Non-pigmented ciliary epithelial cell (primary cell): ENCODE measurements at regions not wholly inside any gene's neighbourhood (a gene's known extent, or its start where the extent isn't known, plus 50 kb on each side); places are given as distances from the start of the nearest gene placed in this dataset.
"Not testable (repeated sequence)": the region's sequence is repeated elsewhere in the genome, so short reads cannot be mapped to it uniquely, and the experiment has no call there.

Experiments used
- DNase-seq: peaks from one replicate; pipeline ENCODE4 v3.0.0-alpha.2; 2010; ENCODE audit warnings: low read depth

DNA sequence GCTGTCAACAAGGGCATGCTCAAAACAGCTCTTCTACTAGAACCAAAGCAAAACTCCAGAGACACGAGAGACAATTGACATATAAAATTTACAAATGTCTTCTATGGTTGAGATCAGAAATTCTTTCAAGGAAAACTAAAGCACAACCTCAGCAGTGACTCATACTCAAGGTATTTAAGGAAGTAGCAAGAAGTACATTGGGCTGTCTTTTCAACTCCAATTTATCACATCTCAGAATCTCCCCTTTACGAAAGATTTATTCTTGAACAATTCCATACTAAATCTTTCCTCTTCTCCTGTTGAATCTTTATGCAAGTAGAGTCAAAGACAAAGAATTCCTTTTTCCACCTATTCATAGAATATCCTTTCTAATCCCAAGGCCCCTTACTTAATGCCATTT lies 324.0 kb downstream of the IRS1 start:
- DNase-seq: peak; percentile 65

DNA sequence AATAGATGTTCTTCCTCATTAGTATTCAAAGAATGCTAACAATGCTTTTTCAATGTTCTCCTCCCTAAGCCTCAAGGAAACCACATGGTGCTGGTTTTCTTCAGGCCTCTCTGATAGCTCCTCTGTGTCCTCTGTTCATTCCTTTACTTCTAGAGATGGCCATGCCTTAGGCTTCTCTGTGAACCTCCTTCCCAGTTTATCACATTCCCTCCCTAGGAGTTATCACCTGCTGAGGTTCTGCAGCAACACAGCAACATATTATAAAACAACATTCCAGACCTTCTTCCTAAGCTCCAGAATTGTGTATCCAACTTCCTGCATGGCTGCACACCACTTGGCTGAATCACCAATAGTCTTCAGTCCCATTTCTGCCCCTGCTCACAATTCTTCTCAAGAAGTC lies 325.5 kb downstream of the IRS1 start:
- DNase-seq: no peak

DNA sequence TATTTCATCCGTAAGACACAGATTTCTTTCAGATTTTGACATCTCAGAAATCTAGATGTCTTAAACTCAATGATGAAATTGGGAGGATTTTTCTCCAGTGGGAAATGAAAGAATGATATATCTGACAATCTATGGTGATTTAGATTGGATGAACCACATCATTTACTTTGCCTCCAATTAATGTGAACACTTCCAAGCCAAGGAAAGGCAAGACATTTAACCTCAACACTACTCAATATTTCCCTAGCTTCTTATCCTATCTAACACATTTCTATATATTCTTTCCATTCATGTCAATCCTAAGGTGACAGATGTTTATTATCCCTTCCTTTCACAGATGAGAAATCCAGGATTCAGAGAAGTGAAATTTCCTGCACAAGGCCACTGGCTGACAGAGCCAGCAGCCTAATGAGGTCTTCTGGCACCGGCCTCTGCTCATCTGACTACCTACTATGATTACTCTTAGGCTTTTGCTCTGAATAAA lies 327.6 kb downstream of the IRS1 start:
- DNase-seq: no peak

DNA sequence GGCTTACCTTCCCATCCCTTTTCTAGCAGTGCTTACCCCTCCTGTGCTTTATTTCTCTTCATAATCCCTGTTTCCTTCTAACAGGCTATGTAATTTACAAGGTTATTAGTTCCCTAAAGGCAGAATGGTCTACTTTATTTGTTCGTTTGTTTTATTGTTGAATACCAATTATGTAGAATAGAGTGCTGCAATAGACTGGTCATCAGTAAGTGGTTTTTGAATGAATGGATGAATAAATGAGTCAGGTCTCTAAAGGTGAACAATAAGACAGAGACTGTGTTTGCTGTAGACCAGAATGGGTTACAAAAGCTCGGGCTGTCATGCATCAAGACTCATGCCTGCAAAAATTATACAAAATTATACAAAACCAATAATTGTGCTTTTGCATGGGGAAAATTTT lies 332.0 kb downstream of the IRS1 start:
- DNase-seq: no peak

DNA sequence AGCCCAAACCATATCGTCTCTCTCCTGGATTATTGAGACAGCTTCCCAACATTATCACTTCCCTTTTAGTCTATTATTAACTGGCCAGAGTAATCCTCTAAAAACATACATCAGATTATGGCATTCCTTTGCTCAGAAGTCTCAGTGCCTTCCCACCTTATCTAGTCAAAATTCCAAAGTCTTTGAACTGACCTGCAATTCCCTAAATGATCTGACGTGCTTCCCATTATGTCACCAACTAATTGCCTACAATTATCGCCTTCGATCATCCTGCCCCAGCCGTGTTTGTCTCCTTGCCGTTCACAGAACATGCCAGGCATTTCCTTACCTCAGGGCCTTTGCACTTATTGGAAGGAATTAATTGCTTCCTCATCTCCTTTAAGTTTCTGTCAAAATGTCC lies 332.4 kb downstream of the IRS1 start:
- DNase-seq: no peak

DNA sequence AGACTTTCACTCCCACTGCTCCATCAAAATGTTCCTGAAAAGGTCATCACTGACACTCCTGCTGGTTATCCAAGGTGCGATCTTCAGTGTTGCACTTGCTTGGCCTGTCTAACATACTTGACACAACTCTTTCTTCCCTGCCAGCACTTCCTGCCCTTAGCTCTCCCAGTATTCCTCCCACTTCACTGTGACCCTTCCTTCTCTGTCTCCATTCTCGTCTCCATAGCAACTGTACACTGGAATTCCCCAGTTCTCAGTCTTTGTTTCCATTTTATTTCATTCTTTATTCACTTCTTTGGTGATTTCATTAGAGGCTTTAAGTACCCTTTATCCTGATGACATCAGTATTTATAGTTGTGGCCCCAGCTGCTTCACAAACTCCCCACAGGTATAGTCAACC lies 333.0 kb downstream of the IRS1 start:
- no peak for DNase-seq

DNA sequence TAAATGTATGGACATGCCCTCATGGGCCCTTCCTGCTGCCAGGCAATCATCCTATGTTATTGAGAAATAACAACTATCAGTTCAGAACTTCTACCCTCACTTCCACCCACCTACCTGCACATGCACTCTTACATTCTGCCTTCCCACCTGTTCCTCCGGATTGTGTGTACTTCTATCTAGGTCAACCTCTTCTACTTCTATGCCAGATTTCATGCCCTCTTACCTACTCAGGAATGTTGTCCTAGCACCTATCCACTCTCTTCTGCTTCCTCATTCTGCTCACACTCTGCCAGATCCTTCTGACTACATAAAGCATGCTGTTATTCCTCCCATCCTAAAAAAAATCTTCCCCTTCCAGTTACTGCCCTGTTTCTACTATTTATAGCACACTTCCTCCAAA lies 333.5 kb downstream of the IRS1 start:
- no peak for DNase-seq

DNA sequence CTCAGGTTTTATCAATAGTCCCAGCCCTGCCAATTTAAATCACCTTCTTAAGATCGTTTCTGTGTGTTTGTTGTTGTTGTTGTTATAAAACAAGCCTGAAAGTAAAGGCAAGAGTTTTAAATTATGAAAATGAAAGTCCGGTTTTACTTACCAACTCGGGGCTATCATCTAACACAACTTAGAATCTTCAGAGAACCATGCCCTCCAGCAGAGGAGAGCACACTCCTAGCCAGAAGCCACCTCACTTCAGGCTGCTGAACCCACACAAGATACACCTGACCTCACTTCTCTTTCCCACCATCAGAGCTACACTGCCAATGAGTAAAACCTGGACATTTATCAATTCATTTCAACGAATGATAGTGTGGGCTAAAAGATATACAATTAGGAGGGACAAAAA lies 335.2 kb downstream of the IRS1 start:
- no peak for DNase-seq

DNA sequence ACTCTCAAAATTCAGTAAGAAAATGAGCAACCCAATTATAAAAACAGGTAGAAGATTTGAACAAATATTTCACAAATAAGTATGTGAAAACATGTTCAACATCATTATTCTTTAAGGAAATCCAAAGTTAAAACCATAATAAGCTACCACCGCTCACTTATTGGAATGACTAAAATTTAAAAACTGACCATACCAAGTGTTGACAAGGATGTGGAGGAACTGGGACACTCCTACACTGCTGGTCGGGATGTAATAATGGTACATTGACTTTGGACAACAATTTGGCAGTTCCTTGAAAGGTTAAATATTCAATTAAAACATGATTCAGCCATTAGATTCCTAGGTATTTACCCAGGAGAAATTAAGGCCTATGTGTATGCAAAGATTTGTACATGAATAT lies 336.5 kb downstream of the IRS1 start:
- DNase-seq: no peak

DNA sequence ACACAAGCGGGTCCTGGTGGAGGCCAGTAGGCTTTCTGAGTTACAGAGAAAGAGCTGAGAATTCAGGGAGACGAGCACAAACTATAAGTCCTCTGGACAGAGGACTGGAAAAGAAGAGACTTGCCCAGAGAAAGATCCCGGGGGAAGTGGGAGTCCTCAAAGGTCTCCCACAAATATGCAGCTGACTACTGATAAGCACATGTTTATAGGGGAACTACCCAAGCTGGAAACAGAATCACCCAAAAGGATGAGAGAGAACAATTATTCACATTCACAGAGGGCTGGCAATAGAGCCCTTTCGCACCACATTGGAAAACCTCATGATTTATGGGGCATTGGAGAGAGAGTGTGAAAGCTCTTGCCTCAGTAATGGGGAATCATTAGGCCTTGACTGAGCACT lies 337.6 kb downstream of the IRS1 start:
- no peak for DNase-seq

DNA sequence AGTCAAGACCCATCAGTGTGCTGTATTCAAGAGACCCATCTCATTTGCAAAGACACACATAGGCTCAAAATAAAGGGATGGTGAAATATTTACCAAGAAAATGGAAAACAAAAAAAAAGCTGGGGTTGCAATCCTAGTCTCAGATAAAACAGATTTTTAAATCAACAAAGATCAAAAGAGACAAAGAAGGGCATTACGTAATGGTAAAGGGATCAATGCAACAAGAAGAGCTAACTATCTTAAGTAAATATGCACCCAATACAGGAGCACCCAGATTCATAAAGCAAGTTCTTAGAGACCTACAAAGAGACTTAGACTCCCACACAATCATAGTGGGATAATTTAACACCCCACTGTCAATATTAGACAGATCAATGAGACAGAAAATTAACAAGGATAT lies 343.5 kb downstream of the IRS1 start:
- not testable (repeated sequence) for DNase-seq

DNA sequence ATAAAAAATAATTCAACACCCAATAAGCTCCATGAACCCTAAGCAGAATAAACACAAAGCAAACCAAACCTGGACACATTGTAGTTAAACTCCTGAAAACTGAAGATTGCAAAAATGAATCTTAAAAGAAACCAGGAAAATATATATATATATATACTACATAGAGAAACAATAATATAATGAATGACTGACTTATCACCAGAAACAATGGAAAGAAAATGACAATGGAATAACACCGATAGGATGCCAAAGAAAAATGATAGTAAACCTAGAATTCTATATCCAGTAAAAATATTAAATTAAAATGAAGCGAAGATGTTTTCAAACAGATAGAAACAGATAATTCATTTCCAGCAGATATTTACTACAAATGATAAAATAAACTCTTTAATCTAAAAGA lies 346.9 kb downstream of the IRS1 start:
- DNase-seq: no peak

DNA sequence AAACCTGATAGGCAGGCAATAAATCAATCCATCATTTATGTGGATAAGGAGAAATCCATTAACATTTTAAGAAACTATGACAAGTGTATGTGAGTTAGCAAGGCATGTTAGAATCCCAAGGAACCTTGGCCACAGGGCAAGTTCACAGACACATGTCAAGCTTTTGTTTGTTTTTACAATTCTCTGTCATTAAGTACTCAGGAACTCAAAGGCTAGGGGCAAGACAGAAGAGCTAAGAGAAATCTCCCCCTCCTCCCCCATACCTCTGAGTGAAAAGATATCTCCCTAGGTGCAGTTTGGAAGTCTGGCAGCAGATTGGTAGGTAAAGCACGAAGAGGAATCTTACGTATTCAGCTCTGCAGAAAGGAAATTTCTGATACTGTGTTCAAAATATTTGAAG lies 348.1 kb downstream of the IRS1 start:
- no peak for DNase-seq

DNA sequence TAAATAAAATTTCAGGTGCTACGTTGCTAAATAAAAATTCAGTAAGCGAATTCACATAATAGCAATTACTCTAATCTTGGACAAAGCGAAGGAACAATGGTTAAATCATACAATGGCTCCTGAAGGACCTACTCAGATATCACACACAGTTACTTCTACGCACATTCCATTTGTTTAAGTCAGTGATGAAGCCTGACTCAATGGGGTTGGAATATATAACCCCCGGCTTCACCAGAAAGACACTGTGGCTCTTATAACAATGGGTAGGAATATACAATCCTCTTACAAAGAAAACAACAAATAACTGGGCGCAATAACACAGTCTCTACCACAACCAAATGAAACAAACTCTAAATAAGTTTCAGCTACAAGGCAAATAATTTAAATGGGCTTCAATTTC lies 349.5 kb downstream of the IRS1 start:
- no peak for DNase-seq

DNA sequence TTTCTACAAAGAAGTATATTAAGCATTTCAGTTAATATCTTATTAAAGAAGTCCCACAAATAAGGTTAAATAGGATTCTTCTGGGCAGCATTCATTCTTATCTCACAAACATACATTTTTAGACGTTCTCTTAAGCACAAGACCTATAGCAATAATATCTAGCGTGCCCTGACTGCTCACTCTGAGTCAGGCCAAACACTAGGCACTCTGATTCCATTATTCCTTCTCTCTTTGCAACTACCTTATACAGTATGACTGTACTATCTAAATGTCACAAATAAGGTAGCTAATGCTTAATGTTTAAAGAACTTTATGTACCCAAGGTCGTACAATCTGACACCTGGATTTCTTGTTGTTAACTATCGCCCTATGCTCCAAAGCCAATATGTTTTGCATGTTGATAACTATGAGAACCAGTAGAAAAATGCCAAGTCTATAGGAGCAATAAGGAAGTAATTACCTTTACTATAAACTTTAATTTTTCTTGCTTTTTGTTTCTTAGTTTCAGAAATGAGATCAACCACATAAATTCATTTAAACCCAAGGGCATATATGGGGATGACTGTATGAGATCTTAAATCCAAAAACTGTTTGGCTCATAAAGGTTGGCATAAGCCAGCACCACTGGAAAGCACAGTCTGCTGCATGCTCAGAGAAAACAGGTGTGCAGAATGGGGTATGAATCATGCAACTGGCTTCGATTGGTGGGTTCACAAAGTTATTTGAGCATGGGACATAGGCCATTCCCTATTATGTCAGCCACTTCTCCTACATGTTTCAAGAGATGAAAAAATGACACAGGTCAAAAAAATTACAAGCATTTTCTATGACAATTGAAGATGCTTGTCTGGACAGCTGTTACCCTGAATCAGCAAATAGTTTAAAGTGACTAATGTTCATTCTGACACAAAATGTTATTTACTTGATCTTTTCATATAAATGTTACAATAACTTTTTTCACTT lies 352.0 kb downstream of the IRS1 start:
- no peak for DNase-seq

DNA sequence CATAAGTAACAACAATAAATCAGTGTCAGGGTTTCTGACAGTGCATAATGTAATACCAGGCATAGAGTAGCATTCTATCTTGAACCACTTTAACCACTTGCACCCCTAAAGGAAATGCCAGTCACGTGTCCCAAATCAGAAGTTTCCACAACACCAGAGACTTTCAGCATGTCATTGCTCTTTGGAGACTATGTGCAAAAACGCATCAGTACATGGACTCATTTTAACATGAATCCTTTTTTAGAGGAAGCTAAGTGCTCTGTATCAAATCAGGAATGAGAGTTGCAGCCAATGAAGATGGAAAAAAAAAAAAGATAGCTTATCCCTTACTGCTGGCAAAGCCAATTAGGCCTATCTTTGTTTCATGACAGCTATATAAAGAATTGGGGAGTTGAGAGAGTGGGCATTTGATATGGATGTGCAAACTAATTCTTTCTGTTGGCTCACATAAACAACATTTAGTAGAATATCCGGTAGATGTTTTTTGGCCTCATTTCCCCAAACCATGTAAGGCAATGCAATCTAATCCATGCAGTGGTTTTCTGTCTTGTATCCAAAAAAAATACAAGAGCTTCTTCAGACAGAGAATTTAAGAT lies 353.1 kb downstream of the IRS1 start:
- DNase-seq: no peak

DNA sequence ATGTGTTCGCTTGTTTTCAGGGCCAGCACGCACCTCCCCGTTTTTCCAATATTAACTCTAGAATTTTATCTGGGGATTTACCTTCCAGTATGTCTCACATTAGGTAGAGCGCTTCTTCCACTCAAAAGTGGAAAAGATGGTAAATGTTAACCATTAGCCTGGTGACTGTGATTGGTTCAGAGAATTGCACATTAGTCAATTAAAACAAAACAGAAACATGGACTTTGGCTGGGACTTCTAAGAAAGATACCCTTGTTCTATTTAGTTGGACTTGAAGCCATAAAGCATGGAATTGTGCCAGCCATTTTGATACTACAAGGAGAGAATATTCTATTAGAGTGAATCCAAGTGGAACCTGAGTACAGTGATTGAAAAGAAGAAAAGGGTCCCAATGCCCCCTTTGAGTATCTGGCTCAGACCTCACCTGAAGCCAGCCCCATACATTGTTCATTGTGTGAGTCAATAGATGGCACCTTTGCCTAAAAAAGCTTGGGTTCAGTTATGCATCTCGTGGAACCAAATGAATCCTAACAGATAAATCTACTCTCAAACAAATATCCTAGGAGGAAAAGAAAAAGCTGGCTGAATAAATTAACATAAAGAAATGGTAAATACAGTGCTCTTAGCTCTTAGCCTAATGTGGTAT lies 354.3 kb downstream of the IRS1 start:
- DNase-seq: no peak

DNA sequence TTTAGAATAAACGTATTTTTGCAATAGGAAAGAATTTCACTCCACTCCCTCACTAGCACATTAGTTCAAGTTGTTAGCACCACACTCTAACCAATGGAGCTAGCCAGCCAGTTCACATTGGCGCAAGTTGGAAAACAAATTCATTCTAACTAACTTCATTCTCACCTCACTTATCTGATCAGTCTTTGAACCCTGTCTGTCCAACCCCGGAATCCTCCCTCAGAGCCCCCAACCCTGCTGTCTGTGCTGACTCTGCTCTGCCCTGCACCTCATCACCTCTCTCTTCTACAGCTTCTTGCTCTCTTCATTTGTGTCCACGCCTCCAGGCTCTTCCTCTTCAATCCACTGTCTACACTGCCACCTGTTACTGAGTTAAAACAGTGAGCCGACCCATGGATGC lies 356.5 kb downstream of the IRS1 start:
- no peak for DNase-seq

DNA sequence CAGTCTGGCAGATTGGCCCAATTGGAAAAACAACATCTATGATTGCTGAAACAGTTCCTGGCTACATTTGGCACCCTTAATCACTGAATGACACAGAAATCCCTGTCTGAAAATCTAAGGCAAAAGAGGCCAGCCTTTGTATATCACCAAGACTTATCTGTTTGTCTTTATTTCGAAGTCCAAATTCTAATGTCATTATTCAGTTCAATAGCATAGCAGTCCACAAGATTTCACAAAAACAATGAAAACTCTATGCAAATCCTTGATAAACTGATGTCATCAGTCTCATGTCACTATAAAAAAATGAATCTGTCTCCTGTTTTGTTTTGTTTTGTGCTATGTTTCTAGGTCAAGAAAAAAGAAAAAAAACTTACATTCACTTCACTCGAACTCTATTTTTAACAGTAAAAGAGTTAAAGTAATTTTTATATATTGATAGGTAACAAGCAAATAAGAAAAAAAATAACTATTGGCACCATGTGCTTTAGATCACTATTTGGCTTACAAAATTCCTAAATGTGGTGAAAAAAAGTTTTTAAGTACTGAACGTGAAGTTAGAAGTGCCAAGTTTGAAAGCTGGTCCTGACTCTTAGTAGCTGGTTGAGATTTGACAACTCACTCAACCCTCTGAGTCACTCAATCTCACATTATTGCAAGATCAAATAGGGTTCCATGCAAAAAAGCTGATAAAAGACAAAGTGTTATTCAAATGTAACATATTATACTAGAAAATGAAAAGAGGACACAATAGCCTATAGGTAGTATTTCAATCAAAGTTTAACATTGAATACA lies 359.3 kb downstream of the IRS1 start:
- no peak for DNase-seq

DNA sequence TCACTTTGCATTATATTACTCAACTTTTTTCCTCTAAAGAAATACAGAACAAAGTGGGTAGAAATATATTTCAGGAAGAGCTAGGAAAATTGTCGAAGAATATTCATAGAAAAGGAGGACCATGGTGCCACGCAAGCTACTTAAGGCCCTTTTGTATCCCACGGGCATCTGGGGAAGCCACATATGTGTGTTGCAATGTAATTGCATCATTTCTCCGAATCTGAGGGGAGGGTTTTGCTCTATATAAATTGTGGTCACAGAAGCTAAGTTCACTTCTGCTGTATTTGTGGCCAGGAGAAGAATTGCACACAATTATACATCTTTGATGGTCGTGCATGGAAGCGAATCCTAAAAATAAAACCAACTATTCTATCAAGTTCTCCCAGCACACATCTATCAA lies 360.3 kb downstream of the IRS1 start:
- no peak for DNase-seq

DNA sequence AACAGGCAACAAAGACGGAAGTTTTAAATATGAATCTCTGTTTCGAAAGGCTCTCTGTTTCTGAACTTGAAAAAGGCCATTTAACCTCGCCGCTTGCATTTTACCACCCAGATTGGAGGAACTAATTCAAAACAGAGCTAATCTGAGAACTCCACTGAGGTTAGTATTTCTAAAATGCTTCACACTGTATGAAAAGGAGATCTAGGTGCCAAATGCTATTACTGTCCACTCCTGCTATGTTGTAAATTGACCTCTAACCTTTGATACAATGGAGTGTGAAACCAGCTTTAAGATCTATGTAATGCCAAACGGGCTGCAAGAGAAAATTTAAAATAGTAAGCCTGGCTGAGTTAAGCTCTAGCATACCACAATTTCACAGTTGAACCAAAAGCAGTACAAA lies 364.5 kb downstream of the IRS1 start:
- DNase-seq: no peak

DNA sequence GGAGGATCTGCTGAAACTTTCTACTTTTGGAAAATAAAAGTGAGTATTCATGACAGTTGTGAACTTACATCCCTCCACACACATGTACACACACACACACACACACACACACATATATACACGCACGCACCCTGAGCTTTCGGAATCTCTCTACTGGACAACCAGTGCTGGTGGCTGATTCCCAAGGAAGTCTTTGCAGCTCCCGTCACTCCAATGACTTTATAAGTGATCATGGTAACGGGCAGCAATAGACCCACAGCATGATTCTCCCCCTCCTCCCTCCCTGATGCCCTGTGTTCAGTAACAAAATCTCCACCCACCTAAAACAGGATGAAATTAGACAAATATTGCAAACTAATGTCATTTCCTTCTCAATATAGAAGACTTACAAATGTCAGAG lies 364.9 kb downstream of the IRS1 start:
- no peak for DNase-seq
